ENCODE measurements at regions not wholly inside any gene's neighbourhood (a gene's known extent, or its start where the extent isn't known, plus 50 kb on each side); places are given as distances from the start of the nearest gene placed in this dataset.

DNA sequence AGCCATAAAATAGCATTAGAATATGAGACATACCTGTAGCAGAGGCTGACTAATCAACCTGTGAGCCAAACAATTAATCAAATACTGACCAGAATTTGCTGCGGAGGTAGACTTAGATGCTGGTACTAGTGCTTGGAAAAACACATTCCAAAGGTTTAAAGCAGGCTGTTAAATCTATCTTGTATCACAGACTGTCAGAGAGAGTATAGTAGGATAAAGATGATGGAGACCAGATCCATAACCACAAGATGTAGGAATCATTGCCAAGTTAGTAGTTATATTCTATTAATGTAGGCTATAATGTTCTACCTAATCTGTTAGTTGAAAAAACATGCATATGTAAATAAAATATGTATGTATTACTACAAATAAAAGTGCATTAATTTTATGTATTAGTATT lies 726.2 kb downstream of the SLC6A15 start:
- TF ChIP-seq, protein P1, sequence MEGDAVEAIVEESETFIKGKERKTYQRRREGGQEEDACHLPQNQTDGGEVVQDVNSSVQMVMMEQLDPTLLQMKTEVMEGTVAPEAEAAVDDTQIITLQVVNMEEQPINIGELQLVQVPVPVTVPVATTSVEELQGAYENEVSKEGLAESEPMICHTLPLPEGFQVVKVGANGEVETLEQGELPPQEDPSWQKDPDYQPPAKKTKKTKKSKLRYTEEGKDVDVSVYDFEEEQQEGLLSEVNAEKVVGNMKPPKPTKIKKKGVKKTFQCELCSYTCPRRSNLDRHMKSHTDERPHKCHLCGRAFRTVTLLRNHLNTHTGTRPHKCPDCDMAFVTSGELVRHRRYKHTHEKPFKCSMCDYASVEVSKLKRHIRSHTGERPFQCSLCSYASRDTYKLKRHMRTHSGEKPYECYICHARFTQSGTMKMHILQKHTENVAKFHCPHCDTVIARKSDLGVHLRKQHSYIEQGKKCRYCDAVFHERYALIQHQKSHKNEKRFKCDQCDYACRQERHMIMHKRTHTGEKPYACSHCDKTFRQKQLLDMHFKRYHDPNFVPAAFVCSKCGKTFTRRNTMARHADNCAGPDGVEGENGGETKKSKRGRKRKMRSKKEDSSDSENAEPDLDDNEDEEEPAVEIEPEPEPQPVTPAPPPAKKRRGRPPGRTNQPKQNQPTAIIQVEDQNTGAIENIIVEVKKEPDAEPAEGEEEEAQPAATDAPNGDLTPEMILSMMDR (conservative IDR thresholded peaks at IDR 0.05; ENCODE audit: low read depth, low read length): no peak
- TF ChIP-seq POLR2A (IDR thresholded peaks at IDR 0.05; ENCODE audit: low read depth, low read length) (no peak), NFE2L2 (IDR thresholded peaks at IDR 0.05; ENCODE audit: low read depth, low read length) (no peak), MXI1 (IDR thresholded peaks at IDR 0.05; ENCODE audit: borderline replicate concordance, low read depth, low read length) (no peak)
- TF ChIP-seq, protein P2, sequence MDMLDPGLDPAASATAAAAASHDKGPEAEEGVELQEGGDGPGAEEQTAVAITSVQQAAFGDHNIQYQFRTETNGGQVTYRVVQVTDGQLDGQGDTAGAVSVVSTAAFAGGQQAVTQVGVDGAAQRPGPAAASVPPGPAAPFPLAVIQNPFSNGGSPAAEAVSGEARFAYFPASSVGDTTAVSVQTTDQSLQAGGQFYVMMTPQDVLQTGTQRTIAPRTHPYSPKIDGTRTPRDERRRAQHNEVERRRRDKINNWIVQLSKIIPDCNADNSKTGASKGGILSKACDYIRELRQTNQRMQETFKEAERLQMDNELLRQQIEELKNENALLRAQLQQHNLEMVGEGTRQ (IDR thresholded peaks at IDR 0.05; ENCODE audit: low read depth, low read length): no peak

Measured in IMR-90 (cell line).